Esophagus muscularis mucosa (tissue), 4 donors: ENCODE measurements at regions not wholly inside any gene's neighbourhood (a gene's known extent, or its start where the extent isn't known, plus 50 kb on each side); places are given as distances from the start of the nearest gene placed in this dataset.
"Not testable (repeated sequence)": the region's sequence is repeated elsewhere in the genome, so short reads cannot be mapped to it uniquely, and the experiment has no call there.

Experiments used
- CTCF ChIP-seq, 3 experiments: fragments of 200-600 bp in 2 of 3; fragments of 450-650 bp in 1 of 3; sonication (generic) in 2 of 3; IDR thresholded peaks; one replicate each; pipeline ENCODE4 v1.5.1; 2017 to 2019; ENCODE audit warnings: antibody characterized with exemption in 3 of 3, mild to moderate bottlenecking in 2 of 3, moderate library complexity in 1 of 3
- EP300 ChIP-seq: sonication (generic); formaldehyde crosslinking; IDR thresholded peaks from one replicate; pipeline ENCODE4 v1.6.1; 2017; ENCODE audit warnings: antibody characterized with exemption
- POLR2A ChIP-seq: fragments of 450-650 bp; IDR thresholded peaks from one replicate; pipeline ENCODE4 v1.6.1; 2017; ENCODE audit warnings: antibody characterized with exemption, moderate library complexity, mild to moderate bottlenecking, low read depth
- POLR2AphosphoS5 ChIP-seq, 2 donors: sonication (generic); formaldehyde crosslinking; IDR thresholded peaks; one replicate each; pipeline ENCODE4 v1.6.1; 2017; ENCODE audit warnings: antibody characterized with exemption in 2 of 2

GRCh38 chr2:89968567-89968966 is 1277.1 kb downstream of the RPIA start:
- not testable (repeated sequence) for TF ChIP-seq CTCF (IDR thresholded peaks at IDR 0.05); POLR2A; POLR2AphosphoS5 (IDR thresholded peaks at IDR 0.05); EP300
